ENCODE measurements at regions not wholly inside any gene's neighbourhood (a gene's known extent, or its start where the extent isn't known, plus 50 kb on each side); places are given as distances from the start of the nearest gene placed in this dataset.

DNA sequence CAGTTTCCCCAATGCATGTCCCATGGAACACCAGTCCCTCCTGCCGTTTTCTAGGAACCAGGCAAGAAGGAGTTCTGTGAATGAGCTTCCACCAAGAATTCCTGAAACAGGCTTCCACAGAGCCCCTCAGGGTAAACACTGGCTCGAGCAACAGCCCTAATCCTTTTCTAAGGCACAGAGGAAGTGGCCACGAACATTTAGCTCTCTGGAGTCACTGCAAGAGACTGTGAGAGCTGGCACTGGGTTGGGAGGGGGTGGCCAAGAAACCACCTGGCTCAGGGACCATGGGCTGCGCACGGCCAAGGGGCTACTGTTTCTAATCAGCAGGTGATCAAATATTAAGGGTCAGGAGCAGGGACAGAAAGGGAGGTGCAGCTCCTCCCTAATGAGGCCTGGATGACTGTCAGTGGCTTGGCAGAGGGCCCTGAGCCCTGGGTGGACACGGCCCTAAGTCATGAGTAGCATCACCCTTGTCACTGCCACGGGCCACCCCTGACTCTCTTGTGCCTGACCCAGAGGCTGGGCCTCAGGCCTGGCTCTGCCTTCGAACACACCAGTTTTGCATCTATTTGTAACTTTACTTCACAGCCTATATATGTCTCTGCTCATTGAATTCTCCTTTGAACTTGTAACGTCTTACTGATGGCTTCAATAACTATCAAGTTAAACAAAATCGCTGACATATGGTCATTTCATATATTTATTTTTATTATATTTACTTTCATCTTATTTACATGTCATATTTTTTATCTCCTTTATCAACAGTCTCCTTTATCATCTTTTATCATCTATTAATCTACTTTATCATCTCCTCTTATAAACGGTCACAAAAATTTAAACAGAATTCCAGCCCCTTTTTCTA is 154.0 kb downstream of the DICER1 start:
- Histone ChIP-seq H3K36me3 (ENCODE audit: control insufficient read depth in 2 of 2, insufficient read depth in 2 of 2, low read length in 1 of 2) (no peaks in the 10 kb centered on the region), H3K27me3 (ENCODE audit: control insufficient read depth in 2 of 2, insufficient read depth in 1 of 2, low read length in 1 of 2) (peaks cover 0 to 11% of the 10 kb centered on the region in 2 donors), H3K27ac (ENCODE audit: low read depth in 1 of 2, low read length in 1 of 2) (no peak overlapping the region), H3K9me3 (ENCODE audit: control insufficient read depth in 2 of 2, insufficient read depth in 1 of 2, low read length in 1 of 2) (no peaks in the 10 kb centered on the region), H3K4me3 (ENCODE audit: low read length in 2 of 2) (no peak overlapping the region), H3K4me1 (ENCODE audit: control insufficient read depth in 2 of 2, insufficient read depth in 2 of 2, low read length in 2 of 2) (no peaks in the 10 kb centered on the region)
- no peak for DNase-seq (ENCODE audit: low read depth in 6 of 9, low spot score in 9 of 9)
- 81% methylated on average over 11 of the region's 11 CpGs for WGBS

DNA sequence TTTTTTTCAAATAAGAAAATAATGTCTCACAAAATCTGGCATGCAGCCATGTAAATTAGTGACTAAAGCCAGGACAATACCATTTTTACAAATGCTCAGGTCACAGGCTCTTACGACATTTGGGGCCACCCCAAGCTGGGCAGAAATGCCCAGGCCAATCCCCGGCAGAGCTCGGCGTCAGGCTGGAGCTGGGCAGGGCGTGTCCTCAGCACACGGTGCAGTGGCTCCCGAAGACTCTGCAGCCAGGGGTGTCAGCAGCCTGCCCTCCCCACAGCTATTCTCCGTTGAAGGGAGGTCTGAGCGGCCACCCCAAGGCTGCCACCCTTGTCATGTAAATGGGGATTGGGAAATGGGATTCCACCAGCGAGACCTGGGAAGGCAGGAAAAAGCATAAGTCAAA is 158.6 kb downstream of the DICER1 start:
- WGBS, result 29% methylated on average over 10 of the region's 10 CpGs
- DNase-seq (ENCODE audit: low read depth in 6 of 9, low spot score in 9 of 9), result no peak
- no peaks in the 10 kb centered on the region for H3K36me3 ChIP-seq (ENCODE audit: control insufficient read depth in 2 of 2, insufficient read depth in 2 of 2, low read length in 1 of 2)
- no peak overlapping the region for H3K4me3 ChIP-seq (ENCODE audit: low read length in 2 of 2)
- no peaks in the 10 kb centered on the region for H3K4me1 ChIP-seq (ENCODE audit: control insufficient read depth in 2 of 2, insufficient read depth in 2 of 2, low read length in 2 of 2)
- H3K9me3 ChIP-seq (ENCODE audit: control insufficient read depth in 2 of 2, insufficient read depth in 1 of 2, low read length in 1 of 2), result no peaks in the 10 kb centered on the region
- H3K27ac ChIP-seq (ENCODE audit: low read depth in 1 of 2, low read length in 1 of 2), result no peak overlapping the region
- H3K27me3 ChIP-seq (ENCODE audit: control insufficient read depth in 2 of 2, insufficient read depth in 1 of 2, low read length in 1 of 2), result peaks cover 0 to 13% of the 10 kb centered on the region in 2 donors

DNA sequence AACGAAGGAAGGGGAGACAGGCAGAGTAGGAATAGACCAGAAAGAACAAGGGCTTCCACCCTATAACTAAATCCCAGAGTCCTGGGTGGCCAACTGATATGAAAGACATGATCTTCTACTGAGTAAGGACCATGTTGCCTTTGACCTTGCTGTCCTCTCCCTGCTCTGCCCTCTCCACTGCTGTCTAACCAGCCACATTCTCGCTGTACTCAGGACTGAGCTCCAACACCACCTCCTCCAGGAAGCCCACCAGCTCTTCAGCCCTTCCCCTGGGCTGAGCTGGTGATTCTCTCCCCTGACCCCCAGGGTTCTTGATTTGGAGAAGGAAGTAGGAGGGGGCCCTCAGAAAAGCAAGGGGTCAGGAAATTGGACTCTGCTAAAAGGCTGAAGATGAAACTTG is 159.2 kb downstream of the DICER1 start:
- no peak overlapping the region for H3K4me3 ChIP-seq (ENCODE audit: low read length in 2 of 2)
- DNase-seq (ENCODE audit: low read depth in 6 of 9, low spot score in 9 of 9), result no peak
- 77% methylated on average over 2 of the region's 2 CpGs for WGBS
- H3K27ac ChIP-seq (ENCODE audit: low read depth in 1 of 2, low read length in 1 of 2), result no peak overlapping the region
- no peaks in the 10 kb centered on the region for H3K9me3 ChIP-seq (ENCODE audit: control insufficient read depth in 2 of 2, insufficient read depth in 1 of 2, low read length in 1 of 2)
- H3K27me3 ChIP-seq (ENCODE audit: control insufficient read depth in 2 of 2, insufficient read depth in 1 of 2, low read length in 1 of 2), result peaks cover 0 to 11% of the 10 kb centered on the region in 2 donors
- H3K4me1 ChIP-seq (ENCODE audit: control insufficient read depth in 2 of 2, insufficient read depth in 2 of 2, low read length in 2 of 2), result no peaks in the 10 kb centered on the region
- H3K36me3 ChIP-seq (ENCODE audit: control insufficient read depth in 2 of 2, insufficient read depth in 2 of 2, low read length in 1 of 2), result no peaks in the 10 kb centered on the region

DNA sequence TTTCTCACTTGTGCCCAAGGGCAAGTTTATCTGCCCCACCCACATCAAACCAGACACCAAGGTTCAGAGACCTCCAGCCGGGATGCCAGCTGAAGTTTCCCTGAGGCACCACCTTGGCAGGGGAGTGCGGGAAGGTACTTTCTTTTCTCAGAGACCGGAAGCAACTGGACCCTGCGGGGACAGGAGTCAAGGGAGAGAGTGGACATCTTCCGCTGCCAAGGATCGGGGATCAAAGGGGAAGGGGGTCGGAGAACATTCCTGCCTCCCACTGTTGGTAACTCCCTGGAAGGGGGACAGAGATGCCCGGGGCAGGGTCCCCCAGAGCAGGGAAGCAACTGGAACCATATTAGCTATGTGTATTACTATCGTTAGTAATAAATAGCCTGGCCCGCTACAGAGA is 161.8 kb downstream of the DICER1 start:
- no peak overlapping the region for H3K27ac ChIP-seq (ENCODE audit: low read depth in 1 of 2, low read length in 1 of 2)
- no peaks in the 10 kb centered on the region for H3K36me3 ChIP-seq (ENCODE audit: control insufficient read depth in 2 of 2, insufficient read depth in 2 of 2, low read length in 1 of 2)
- no peak overlapping the region for H3K4me3 ChIP-seq (ENCODE audit: low read length in 2 of 2)
- DNase-seq (ENCODE audit: low read depth in 6 of 9, low spot score in 9 of 9), result no peak
- no peaks in the 10 kb centered on the region for H3K9me3 ChIP-seq (ENCODE audit: control insufficient read depth in 2 of 2, insufficient read depth in 1 of 2, low read length in 1 of 2)
- peaks cover 0 to 11% of the 10 kb centered on the region in 2 donors for H3K27me3 ChIP-seq (ENCODE audit: control insufficient read depth in 2 of 2, insufficient read depth in 1 of 2, low read length in 1 of 2)
- no peaks in the 10 kb centered on the region for H3K4me1 ChIP-seq (ENCODE audit: control insufficient read depth in 2 of 2, insufficient read depth in 2 of 2, low read length in 2 of 2)
- 91% methylated on average over 10 of the region's 10 CpGs for WGBS

DNA sequence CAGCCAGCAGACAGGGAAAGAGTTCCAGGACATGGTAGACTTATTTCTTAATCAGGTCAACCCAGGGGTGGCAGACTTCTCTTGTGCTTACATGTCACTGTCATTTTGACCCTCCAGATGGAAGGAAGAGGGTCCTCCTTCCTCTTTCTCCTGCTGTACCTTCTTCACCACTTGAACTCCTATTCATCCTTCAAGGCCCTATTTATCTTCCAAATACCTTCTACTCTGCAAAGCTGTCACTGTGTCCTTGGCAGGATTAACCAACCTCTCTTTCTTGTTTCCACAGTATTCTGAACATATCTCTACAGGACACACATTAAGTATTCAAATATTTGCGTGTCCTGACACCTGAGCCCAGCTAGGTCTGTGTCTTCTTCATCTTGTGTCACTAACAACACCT is 163.1 kb downstream of the DICER1 start:
- DNase-seq (ENCODE audit: low read depth in 6 of 9, low spot score in 9 of 9), result no peak
- no peak overlapping the region for H3K4me3 ChIP-seq (ENCODE audit: low read length in 2 of 2)
- 96% methylated on average over 1 of the region's 1 CpG for WGBS
- peaks cover 0 to 1% of the 10 kb centered on the region in 2 donors for H3K9me3 ChIP-seq (ENCODE audit: control insufficient read depth in 2 of 2, insufficient read depth in 1 of 2, low read length in 1 of 2)
- H3K27me3 ChIP-seq (ENCODE audit: control insufficient read depth in 2 of 2, insufficient read depth in 1 of 2, low read length in 1 of 2), result peaks cover 0 to 8% of the 10 kb centered on the region in 2 donors
- no peak overlapping the region for H3K27ac ChIP-seq (ENCODE audit: low read depth in 1 of 2, low read length in 1 of 2)
- H3K4me1 ChIP-seq (ENCODE audit: control insufficient read depth in 2 of 2, insufficient read depth in 2 of 2, low read length in 2 of 2), result no peaks in the 10 kb centered on the region
- H3K36me3 ChIP-seq (ENCODE audit: control insufficient read depth in 2 of 2, insufficient read depth in 2 of 2, low read length in 1 of 2), result no peaks in the 10 kb centered on the region

DNA sequence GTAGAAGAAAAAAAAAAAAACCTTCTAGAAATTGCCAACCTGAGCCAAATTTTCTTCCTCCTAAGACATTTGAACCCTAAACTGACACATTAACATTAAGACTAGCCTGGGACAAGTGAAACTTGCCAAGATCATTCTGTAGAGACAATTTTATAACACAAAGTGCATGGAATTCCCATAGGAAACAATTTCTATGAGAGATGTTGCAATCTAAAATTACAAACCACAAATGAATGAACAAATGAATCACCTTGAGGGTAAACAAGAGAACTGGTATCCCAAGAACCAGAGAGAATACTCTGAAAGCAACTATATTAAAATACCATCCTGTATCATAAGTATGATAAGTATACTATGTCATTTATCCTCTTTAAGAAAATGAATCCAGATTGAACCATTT is 165.3 kb downstream of the DICER1 start:
- no peak for DNase-seq (ENCODE audit: low read depth in 6 of 9, low spot score in 9 of 9)
- Histone ChIP-seq H3K4me3 (ENCODE audit: low read length in 2 of 2) (no peak overlapping the region), H3K27ac (ENCODE audit: low read depth in 1 of 2, low read length in 1 of 2) (no peak overlapping the region), H3K36me3 (ENCODE audit: control insufficient read depth in 2 of 2, insufficient read depth in 2 of 2, low read length in 1 of 2) (no peaks in the 10 kb centered on the region), H3K27me3 (ENCODE audit: control insufficient read depth in 2 of 2, insufficient read depth in 1 of 2, low read length in 1 of 2) (no peaks in the 10 kb centered on the region), H3K9me3 (ENCODE audit: control insufficient read depth in 2 of 2, insufficient read depth in 1 of 2, low read length in 1 of 2) (peaks cover 0 to 1% of the 10 kb centered on the region in 2 donors), H3K4me1 (ENCODE audit: control insufficient read depth in 2 of 2, insufficient read depth in 2 of 2, low read length in 2 of 2) (no peaks in the 10 kb centered on the region)

DNA sequence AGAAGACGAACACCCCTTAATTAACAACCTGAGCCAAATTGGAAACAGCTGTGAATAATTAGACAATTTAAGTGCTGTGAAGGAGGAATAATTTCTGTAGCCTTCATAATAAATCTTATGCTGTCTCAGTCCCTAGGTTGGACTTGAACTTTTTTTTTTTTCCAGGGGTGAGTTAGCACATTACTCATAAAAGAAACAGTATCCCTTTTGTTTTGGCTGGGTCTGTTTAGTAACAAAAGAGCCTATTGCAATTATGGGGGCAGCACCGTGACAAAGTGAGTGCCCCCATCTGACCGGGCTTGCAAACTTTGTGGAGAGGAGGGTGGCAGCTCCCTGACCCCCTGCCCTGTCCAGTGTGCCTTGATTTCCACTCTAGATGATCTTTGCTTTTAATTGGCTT is 167.4 kb downstream of the DICER1 start:
- WGBS, result 75% methylated on average over 3 of the region's 3 CpGs
- Histone ChIP-seq H3K27me3 (ENCODE audit: control insufficient read depth in 2 of 2, insufficient read depth in 1 of 2, low read length in 1 of 2) (no peaks in the 10 kb centered on the region), H3K4me1 (ENCODE audit: control insufficient read depth in 2 of 2, insufficient read depth in 2 of 2, low read length in 2 of 2) (no peaks in the 10 kb centered on the region), H3K4me3 (ENCODE audit: low read length in 2 of 2) (no peak overlapping the region), H3K27ac (ENCODE audit: low read depth in 1 of 2, low read length in 1 of 2) (no peak overlapping the region), H3K9me3 (ENCODE audit: control insufficient read depth in 2 of 2, insufficient read depth in 1 of 2, low read length in 1 of 2) (peaks cover 0 to 1% of the 10 kb centered on the region in 2 donors), H3K36me3 (ENCODE audit: control insufficient read depth in 2 of 2, insufficient read depth in 2 of 2, low read length in 1 of 2) (no peaks in the 10 kb centered on the region)
- DNase-seq (ENCODE audit: low read depth in 6 of 9, low spot score in 9 of 9), result no peak

DNA sequence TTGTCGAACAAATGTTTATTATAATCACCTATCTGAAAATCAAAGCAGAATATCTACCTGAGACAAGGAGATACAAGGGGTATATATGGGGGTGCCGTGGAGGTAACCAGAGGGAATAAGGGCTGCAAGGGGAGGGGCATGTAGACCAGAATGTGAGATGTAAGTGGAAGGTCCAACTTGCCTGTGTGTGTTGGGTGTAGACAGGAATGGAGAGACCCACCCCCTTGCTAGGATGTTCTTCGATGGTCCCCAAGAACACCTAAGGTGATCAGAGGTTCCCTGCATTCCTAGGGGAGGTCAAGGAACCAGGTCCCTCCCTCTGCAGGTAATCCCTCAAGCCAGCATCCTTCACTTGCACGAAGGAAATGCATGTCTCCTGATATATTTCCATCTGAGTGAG is 167.9 kb downstream of the DICER1 start:
- no peaks in the 10 kb centered on the region for H3K27me3 ChIP-seq (ENCODE audit: control insufficient read depth in 2 of 2, insufficient read depth in 1 of 2, low read length in 1 of 2)
- no peaks in the 10 kb centered on the region for H3K4me1 ChIP-seq (ENCODE audit: control insufficient read depth in 2 of 2, insufficient read depth in 2 of 2, low read length in 2 of 2)
- no peaks in the 10 kb centered on the region for H3K36me3 ChIP-seq (ENCODE audit: control insufficient read depth in 2 of 2, insufficient read depth in 2 of 2, low read length in 1 of 2)
- no peak for DNase-seq (ENCODE audit: low read depth in 6 of 9, low spot score in 9 of 9)
- no peak overlapping the region for H3K27ac ChIP-seq (ENCODE audit: low read depth in 1 of 2, low read length in 1 of 2)
- peaks cover 0 to 1% of the 10 kb centered on the region in 2 donors for H3K9me3 ChIP-seq (ENCODE audit: control insufficient read depth in 2 of 2, insufficient read depth in 1 of 2, low read length in 1 of 2)
- H3K4me3 ChIP-seq (ENCODE audit: low read length in 2 of 2), result no peak overlapping the region
- WGBS, result 84% methylated on average over 4 of the region's 4 CpGs

DNA sequence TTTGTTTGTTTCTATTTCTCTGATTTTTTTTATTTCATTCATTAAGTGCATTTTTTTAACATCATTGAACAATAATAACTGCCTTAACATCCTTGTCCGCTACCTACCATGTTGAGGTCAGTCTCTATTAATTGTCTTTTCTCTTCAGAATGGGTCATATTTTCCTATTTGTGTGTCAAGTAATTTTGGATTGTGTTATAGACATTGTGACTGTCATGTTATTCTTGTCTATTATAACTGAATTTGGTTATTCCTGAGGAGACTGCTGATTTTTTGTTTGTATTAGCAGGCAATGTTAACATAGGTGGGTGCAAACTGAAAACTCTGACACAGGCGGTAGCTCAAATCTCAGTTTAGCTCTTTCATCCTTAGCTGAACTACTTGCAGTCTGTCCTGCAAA is 169.9 kb downstream of the DICER1 start:
- peaks cover 0 to 1% of the 10 kb centered on the region in 2 donors for H3K9me3 ChIP-seq (ENCODE audit: control insufficient read depth in 2 of 2, insufficient read depth in 1 of 2, low read length in 1 of 2)
- 97% methylated on average over 2 of the region's 2 CpGs for WGBS
- H3K27ac ChIP-seq (ENCODE audit: low read depth in 1 of 2, low read length in 1 of 2), result no peak overlapping the region
- H3K27me3 ChIP-seq (ENCODE audit: control insufficient read depth in 2 of 2, insufficient read depth in 1 of 2, low read length in 1 of 2), result no peaks in the 10 kb centered on the region
- no peak for DNase-seq (ENCODE audit: low read depth in 6 of 9, low spot score in 9 of 9)
- H3K4me1 ChIP-seq (ENCODE audit: control insufficient read depth in 2 of 2, insufficient read depth in 2 of 2, low read length in 2 of 2), result no peaks in the 10 kb centered on the region
- no peaks in the 10 kb centered on the region for H3K36me3 ChIP-seq (ENCODE audit: control insufficient read depth in 2 of 2, insufficient read depth in 2 of 2, low read length in 1 of 2)
- no peak overlapping the region for H3K4me3 ChIP-seq (ENCODE audit: low read length in 2 of 2)
